ENCODE measurements at regions not wholly inside any gene's neighbourhood (a gene's known extent, or its start where the extent isn't known, plus 50 kb on each side); places are given as distances from the start of the nearest gene placed in this dataset.
"Not testable (repeated sequence)": the region's sequence is repeated elsewhere in the genome, so short reads cannot be mapped to it uniquely, and the experiment has no call there.

GRCh38 chr13:59404331-59404730, 759.4 kb downstream of the DIAPH3 start:
- SMC1A ChIA-PET (ENCODE audit: uncharacterized antibody, unreplicated experiment): no interaction called here
- no peaks in the 10 kb centered on the region; the same call in 2 of the 3 replicates for H3K9me3 ChIP-seq (replicated peaks; ENCODE audit: control insufficient read depth, insufficient read depth, low read length)
- TF ChIP-seq HDAC6 (IDR thresholded peaks at IDR 0.05; ENCODE audit: unreplicated experiment) (no peak), STAT1 (conservative IDR thresholded peaks at IDR 0.05) (no peak), ZNF274 (IDR thresholded peaks at IDR 0.05; ENCODE audit: insufficient read depth, insufficient read length) (no peak), ATF2 (IDR thresholded peaks at IDR 0.05; ENCODE audit: low read length) (no peak), BCLAF1 (IDR thresholded peaks at IDR 0.05) (no peak), BRCA1 (IDR thresholded peaks at IDR 0.05; ENCODE audit: low read depth, low read length) (no peak), WRNIP1 (IDR thresholded peaks at IDR 0.05; ENCODE audit: borderline replicate concordance, low read depth, low read length) (no peak)
- CTCF ChIA-PET: interaction anchor here (3.6 kb wide), 1 partner anchor 13 kb away, joined by 16 read pairs; no protein-coding TSS in a partner anchor
- no peak overlapping the region for H3K27ac ChIP-seq (ENCODE audit: control insufficient read depth, insufficient read depth)
- POLR2A ChIA-PET: no interaction called here
- no peak overlapping the region for H3K4me3 ChIP-seq
- H2AFZ ChIP-seq (ENCODE audit: control insufficient read depth, low read depth, low read length): no peak overlapping the region
- H3K9ac ChIP-seq (ENCODE audit: control insufficient read depth, insufficient read depth, low read length): no peak overlapping the region
- no peaks in the 10 kb centered on the region for H3K27me3 ChIP-seq (replicated peaks in 1 of 2; ENCODE audit: control insufficient read depth in 2 of 2, insufficient read depth in 2 of 2, low read length in 1 of 2)
- H3K79me2 ChIP-seq (ENCODE audit: control insufficient read depth, insufficient read depth, low read length): no peaks in the 10 kb centered on the region
- no peak for DNase-seq (ENCODE audit: low read depth, low spot score)
- no peak for ATAC-seq
- in situ Hi-C loops (cut with MboI): no loop called here
- no peak for FAIRE-seq
- RAD21 ChIA-PET (ENCODE audit: unreplicated experiment): no interaction called here
- H4K20me1 ChIP-seq (ENCODE audit: control insufficient read depth, insufficient read depth): no peaks in the 10 kb centered on the region
- no peak overlapping the region for H3K4me2 ChIP-seq (ENCODE audit: control insufficient read depth, insufficient read depth)
- intact Hi-C loops (cut with micrococcal nuclease; ENCODE audit: unreplicated experiment): no loop called here
- BruUV-seq (replicated peaks): no TSS peak
- H3K4me1 ChIP-seq (ENCODE audit: control insufficient read depth, insufficient read depth, low read length): no peaks in the 10 kb centered on the region
- H3K36me3 ChIP-seq (ENCODE audit: control insufficient read depth in 2 of 2, insufficient read depth in 2 of 2, low read length in 1 of 2): no peaks in the 10 kb centered on the region

GRCh38 chr13:59407251-59407650, 756.5 kb downstream of the DIAPH3 start:
- ATAC-seq: not testable (repeated sequence)

More at GRCh38 chr13:59407251-59407650, 756.5 kb downstream of the DIAPH3 start:
- H3K79me2 ChIP-seq (ENCODE audit: control insufficient read depth, insufficient read depth, low read length); H3K27ac ChIP-seq (ENCODE audit: control insufficient read depth, insufficient read depth); DNase-seq (ENCODE audit: low read depth, low spot score); H2AFZ ChIP-seq (ENCODE audit: control insufficient read depth, low read depth, low read length); H3K9ac ChIP-seq (ENCODE audit: control insufficient read depth, insufficient read depth, low read length); H3K9me3 ChIP-seq (replicated peaks; ENCODE audit: control insufficient read depth, insufficient read depth, low read length); H3K36me3 ChIP-seq (ENCODE audit: control insufficient read depth in 2 of 2, insufficient read depth in 2 of 2, low read length in 1 of 2); intact Hi-C loops (cut with micrococcal nuclease; ENCODE audit: unreplicated experiment); BruUV-seq (replicated peaks); in situ Hi-C loops (cut with MboI); POLR2A ChIA-PET; H3K27me3 ChIP-seq (replicated peaks in 1 of 2; ENCODE audit: control insufficient read depth in 2 of 2, insufficient read depth in 2 of 2, low read length in 1 of 2); H3K4me3 ChIP-seq; RAD21 ChIA-PET (ENCODE audit: unreplicated experiment); SMC1A ChIA-PET (ENCODE audit: uncharacterized antibody, unreplicated experiment); H3K4me1 ChIP-seq (ENCODE audit: control insufficient read depth, insufficient read depth, low read length); H3K4me2 ChIP-seq (ENCODE audit: control insufficient read depth, insufficient read depth); H4K20me1 ChIP-seq (ENCODE audit: control insufficient read depth, insufficient read depth); FAIRE-seq: not testable (repeated sequence)
- 11% methylated on average over 2 of the region's 2 CpGs for WGBS (ENCODE audit: insufficient coverage, insufficient replicate concordance, low lambda C conversion rate, missing lambda C conversion rate)
- CTCF ChIA-PET: interaction anchor here (3.6 kb wide), 1 partner anchor 16 kb away, joined by 16 read pairs; no protein-coding TSS in a partner anchor
